PC-9 (cell line): ENCODE measurements at regions not wholly inside any gene's neighbourhood (a gene's known extent, or its start where the extent isn't known, plus 50 kb on each side); places are given as distances from the start of the nearest gene placed in this dataset.

Experiments
- BruUV-seq: library from RNA; stranded (reverse); fragments of 400-500 nt; replicated peaks from 2 replicates; lab custom pipeline; 2021; lab: Mats Ljungman, UMichigan
- CTCF ChIA-PET: fragments of 300-600 bp; sonication (Branson Sonifier 250); formaldehyde crosslinking; loops from one replicate; lab custom pipeline; 2022; ENCODE audit warnings: antibody characterized with exemption; lab: Charles Lee
- POLR2A ChIA-PET: fragments of 300-600 bp; sonication (Branson Sonifier 250); formaldehyde crosslinking; loops from one replicate; lab custom pipeline; 2022; ENCODE audit warnings: antibody characterized with exemption; ENCODE audit not compliant: unreplicated experiment; lab: Charles Lee
- DNase-seq, 2 experiments: peaks; one replicate each; pipeline versions ENCODE4 v3.0.0 to v3.0.0-alpha.2; 2015 to 2022; ENCODE audit warnings: mixed read lengths in 1 of 2
- H2AFZ ChIP-seq: fragments of 200-600 bp; sonication (generic); 2 replicates; pipeline ENCODE4 v1.8.1; 2017; ENCODE audit warnings: antibody characterized with exemption
- H3F3A ChIP-seq: fragments of 200-600 bp; sonication (generic); 2 replicates; pipeline ENCODE4 v1.8.1; 2017; ENCODE audit warnings: antibody characterized with exemption, mild to moderate bottlenecking, low read depth; ENCODE audit not compliant: insufficient read depth
- H3K27ac ChIP-seq: fragments of 200-600 bp; sonication (generic); 2 replicates; pipeline ENCODE4 v1.6.1; 2016; ENCODE audit warnings: mixed run types
- H3K27me3 ChIP-seq: fragments of 200-600 bp; sonication (generic); 2 replicates; pipeline ENCODE4 v1.6.1; 2016; ENCODE audit warnings: low read depth, mixed run types; ENCODE audit not compliant: insufficient read depth
- H3K36me3 ChIP-seq: fragments of 200-600 bp; sonication (generic); 2 replicates; pipeline ENCODE4 v1.6.1; 2016; ENCODE audit warnings: low read depth, mixed run types
- H3K4me1 ChIP-seq: fragments of 200-600 bp; sonication (generic); replicated peaks from 2 replicates; pipeline ENCODE4 v1.6.1; 2016; ENCODE audit warnings: mixed run types; ENCODE audit not compliant: insufficient read depth
- H3K4me2 ChIP-seq: fragments of 200-600 bp; sonication (generic); 2 replicates; pipeline ENCODE4 v1.6.1; 2017; ENCODE audit warnings: mixed run types
- H3K4me3 ChIP-seq: fragments of 200-600 bp; sonication (generic); 2 replicates; pipeline ENCODE4 v1.6.1; 2016; ENCODE audit warnings: mixed run types
- H3K79me2 ChIP-seq: fragments of 200-600 bp; sonication (generic); 2 replicates; pipeline ENCODE4 v1.6.1; 2017; ENCODE audit warnings: low read depth, mixed run types
- H3K9me2 ChIP-seq: fragments of 200-600 bp; sonication (generic); 2 replicates; pipeline ENCODE4 v1.8.1; 2017; ENCODE audit warnings: mild to moderate bottlenecking; ENCODE audit not compliant: insufficient read depth
- H3K9me3 ChIP-seq: fragments of 200-600 bp; sonication (generic); 2 replicates; pipeline ENCODE4 v1.8.1; 2016; ENCODE audit warnings: low read depth; ENCODE audit not compliant: insufficient read depth
- H4K20me1 ChIP-seq: fragments of 200-600 bp; sonication (generic); 2 replicates; pipeline ENCODE4 v1.8.1; 2017; ENCODE audit not compliant: insufficient read depth
- CTCF ChIP-seq: fragments of 200-600 bp; sonication (generic); conservative IDR thresholded peaks from 2 replicates; pipeline ENCODE4 v1.6.1; 2017; ENCODE audit warnings: mixed run types, antibody characterized with exemption, mild to moderate bottlenecking, moderate library complexity
- EZH2 ChIP-seq: fragments of 200-600 bp; sonication (generic); IDR thresholded peaks from 2 replicates; pipeline ENCODE4 v1.8.0; 2017; ENCODE audit warnings: antibody characterized with exemption, low read depth
- intact Hi-C: fragments of 100-400 bp; cut with micrococcal nuclease; formaldehyde crosslinking; loops from one replicate; pipeline ENCODE4 v1.10.0; 2022; ENCODE audit not compliant: unreplicated experiment

DNA sequence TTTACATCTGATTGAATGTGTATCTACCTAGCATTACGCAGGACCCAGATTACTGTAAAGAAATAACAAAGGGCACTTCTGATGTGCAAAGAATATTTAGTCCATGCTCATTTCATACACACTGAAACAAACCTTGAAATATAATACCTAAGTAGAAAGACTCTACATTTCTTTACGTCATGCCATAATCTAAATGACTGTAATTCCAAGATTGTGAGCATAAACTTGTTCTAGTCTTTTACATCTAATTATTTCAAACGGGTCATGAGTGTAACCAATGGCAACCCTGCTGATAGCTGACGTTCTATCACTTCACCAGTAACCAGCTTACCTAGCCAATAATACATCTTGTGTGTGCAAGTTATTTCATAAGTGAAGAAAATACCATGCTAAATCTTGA lies 433.8 kb downstream of the PRKD1 start:
- POLR2A ChIA-PET: no interaction called here
- intact Hi-C loops: no loop called here

DNA sequence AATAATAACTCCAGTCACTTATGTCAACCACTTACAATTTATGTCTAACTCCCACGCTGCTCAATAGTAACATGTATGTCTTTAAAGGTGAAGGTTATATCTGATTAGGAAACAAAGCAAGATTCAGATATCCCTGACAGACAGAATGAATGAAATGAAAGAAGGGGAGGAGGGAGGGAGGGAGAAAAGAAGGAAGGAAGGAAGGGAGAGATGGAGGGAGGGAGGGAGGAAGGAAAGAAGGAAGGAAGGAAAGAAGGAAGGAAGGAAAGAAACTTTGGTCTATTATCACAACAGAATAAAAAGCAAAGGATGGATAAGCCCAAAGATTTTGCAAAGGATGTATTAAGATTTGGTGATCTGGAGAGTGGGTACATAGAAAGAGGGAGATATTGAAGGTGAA lies 433.3 kb downstream of the PRKD1 start:
- H4K20me1 ChIP-seq: no peaks in the 10 kb centered on the region
- CTCF ChIA-PET: no interaction called here
- no peak overlapping the region for H3K4me2 ChIP-seq
- no peaks in the 10 kb centered on the region for H3K9me2 ChIP-seq
- POLR2A ChIA-PET: interaction anchor here (0.7 kb wide), 1 partner anchor 798 kb away, joined by 3 read pairs; no protein-coding TSS in a partner anchor
- no peak overlapping the region for H2AFZ ChIP-seq
- H3K27me3 ChIP-seq: no peaks in the 10 kb centered on the region
- BruUV-seq: no TSS peak
- no peaks in the 10 kb centered on the region for H3K36me3 ChIP-seq
- no peaks in the 10 kb centered on the region for H3K9me3 ChIP-seq
- intact Hi-C loops: no loop called here
- no peaks in the 10 kb centered on the region for H3K4me1 ChIP-seq
- H3K27ac ChIP-seq: no peak overlapping the region
- H3K79me2 ChIP-seq: no peaks in the 10 kb centered on the region
- no peak overlapping the region for H3K4me3 ChIP-seq
- DNase-seq: no peak
- TF ChIP-seq CTCF (no peak), EZH2 (no peak)
- H3F3A ChIP-seq: no peaks in the 10 kb centered on the region

More for the DNA sequence above, 433.8 kb downstream of the PRKD1 start:
- CTCF ChIA-PET: no interaction called here
- Histone ChIP-seq H3K79me2 (no peaks in the 10 kb centered on the region), H3K9me2 (no peaks in the 10 kb centered on the region), H3K27ac (no peak overlapping the region), H3K4me3 (no peak overlapping the region), H3F3A (no peaks in the 10 kb centered on the region), H3K27me3 (no peaks in the 10 kb centered on the region), H3K36me3 (no peaks in the 10 kb centered on the region), H4K20me1 (no peaks in the 10 kb centered on the region), H3K4me2 (no peak overlapping the region), H2AFZ (no peak overlapping the region), H3K4me1 (no peaks in the 10 kb centered on the region), H3K9me3 (no peaks in the 10 kb centered on the region)
- no TSS peak for BruUV-seq
- DNase-seq: no peak
- TF ChIP-seq CTCF (no peak), EZH2 (no peak)

DNA sequence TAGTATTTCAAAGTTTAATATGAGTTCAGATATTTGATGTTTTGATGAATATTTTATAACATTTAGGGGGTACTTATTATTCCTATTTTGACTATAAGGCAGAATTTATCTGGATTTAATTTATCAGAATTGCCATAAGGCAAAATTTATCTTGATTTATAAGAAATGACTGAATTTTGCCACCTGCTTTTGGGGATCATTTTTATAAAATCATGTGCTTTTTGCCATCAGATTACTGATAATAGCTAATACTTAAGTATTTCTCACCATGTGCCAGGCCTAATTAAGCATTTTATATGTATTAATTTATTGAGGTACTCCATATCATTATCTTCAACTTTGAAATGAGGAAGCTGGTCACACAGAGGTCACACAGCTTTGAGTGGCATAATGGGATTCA lies 423.7 kb downstream of the PRKD1 start:
- BruUV-seq: no TSS peak
- H3K27me3 ChIP-seq: no peaks in the 10 kb centered on the region
- H3F3A ChIP-seq: no peaks in the 10 kb centered on the region
- no peak overlapping the region for H2AFZ ChIP-seq
- H3K27ac ChIP-seq: no peak overlapping the region
- H3K4me1 ChIP-seq: no peaks in the 10 kb centered on the region
- no peaks in the 10 kb centered on the region for H3K9me2 ChIP-seq
- no peak for DNase-seq
- no peaks in the 10 kb centered on the region for H3K36me3 ChIP-seq
- POLR2A ChIA-PET: no interaction called here
- TF ChIP-seq CTCF: no peak
- TF ChIP-seq EZH2: no peak
- no peak overlapping the region for H3K4me3 ChIP-seq
- CTCF ChIA-PET: no interaction called here
- intact Hi-C loops: no loop called here
- no peaks in the 10 kb centered on the region for H4K20me1 ChIP-seq
- no peak overlapping the region for H3K4me2 ChIP-seq
- no peaks in the 10 kb centered on the region for H3K79me2 ChIP-seq
- H3K9me3 ChIP-seq: no peaks in the 10 kb centered on the region
